Upper lobe of left lung (tissue), 4 donors: ENCODE measurements at regions not wholly inside any gene's neighbourhood (a gene's known extent, or its start where the extent isn't known, plus 50 kb on each side); places are given as distances from the start of the nearest gene placed in this dataset.

Source experiments
- EP300 ChIP-seq, 4 donors: sonication (generic); formaldehyde crosslinking; IDR thresholded peaks; one replicate each; pipeline ENCODE4 v1.5.1; 2017; ENCODE audit warnings: antibody characterized with exemption in 4 of 4, control low read depth in 2 of 4
- POLR2A ChIP-seq, 4 donors: fragments of 450-650 bp; IDR thresholded peaks; one replicate each; pipeline ENCODE4 v1.5.1; 2016 to 2017; ENCODE audit warnings: antibody characterized with exemption in 4 of 4, mild to moderate bottlenecking in 2 of 4
- POLR2AphosphoS5 ChIP-seq, 2 donors: sonication (generic); formaldehyde crosslinking; IDR thresholded peaks; one replicate each; pipeline ENCODE4 v1.5.1; 2017; ENCODE audit warnings: antibody characterized with exemption in 2 of 2
- TF ChIP-seq, protein P1 (sequence below), 6 experiments: fragments of 450-650 bp in 4 of 6; fragments of 200-600 bp in 2 of 6; sonication (generic) in 2 of 6; IDR thresholded peaks; one replicate each; pipeline ENCODE4 v1.5.1; 2016 to 2019; ENCODE audit warnings: antibody characterized with exemption in 6 of 6

- TF ChIP-seq, protein P1, sequence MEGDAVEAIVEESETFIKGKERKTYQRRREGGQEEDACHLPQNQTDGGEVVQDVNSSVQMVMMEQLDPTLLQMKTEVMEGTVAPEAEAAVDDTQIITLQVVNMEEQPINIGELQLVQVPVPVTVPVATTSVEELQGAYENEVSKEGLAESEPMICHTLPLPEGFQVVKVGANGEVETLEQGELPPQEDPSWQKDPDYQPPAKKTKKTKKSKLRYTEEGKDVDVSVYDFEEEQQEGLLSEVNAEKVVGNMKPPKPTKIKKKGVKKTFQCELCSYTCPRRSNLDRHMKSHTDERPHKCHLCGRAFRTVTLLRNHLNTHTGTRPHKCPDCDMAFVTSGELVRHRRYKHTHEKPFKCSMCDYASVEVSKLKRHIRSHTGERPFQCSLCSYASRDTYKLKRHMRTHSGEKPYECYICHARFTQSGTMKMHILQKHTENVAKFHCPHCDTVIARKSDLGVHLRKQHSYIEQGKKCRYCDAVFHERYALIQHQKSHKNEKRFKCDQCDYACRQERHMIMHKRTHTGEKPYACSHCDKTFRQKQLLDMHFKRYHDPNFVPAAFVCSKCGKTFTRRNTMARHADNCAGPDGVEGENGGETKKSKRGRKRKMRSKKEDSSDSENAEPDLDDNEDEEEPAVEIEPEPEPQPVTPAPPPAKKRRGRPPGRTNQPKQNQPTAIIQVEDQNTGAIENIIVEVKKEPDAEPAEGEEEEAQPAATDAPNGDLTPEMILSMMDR (IDR thresholded peaks at IDR 0.05): no peak
- no peak for TF ChIP-seq POLR2AphosphoS5 (IDR thresholded peaks at IDR 0.05)
- no peak for TF ChIP-seq POLR2A (IDR thresholded peaks at IDR 0.05)
- no peak for TF ChIP-seq EP300 (IDR thresholded peaks at IDR 0.05)
Measured at GRCh38 chr2:196528486-196529223, 110.9 kb upstream of the CCDC150 start.
